GM19240 (cell line): ENCODE measurements at regions not wholly inside any gene's neighbourhood (a gene's known extent, or its start where the extent isn't known, plus 50 kb on each side); places are given as distances from the start of the nearest gene placed in this dataset.
"Not testable (repeated sequence)": the region's sequence is repeated elsewhere in the genome, so short reads cannot be mapped to it uniquely, and the experiment has no call there.

Source experiments
- DNase-seq: peaks from one replicate; pipeline ENCODE4 v3.0.0; 2011; ENCODE audit warnings: low spot score; ENCODE audit not compliant: insufficient read length

DNA sequence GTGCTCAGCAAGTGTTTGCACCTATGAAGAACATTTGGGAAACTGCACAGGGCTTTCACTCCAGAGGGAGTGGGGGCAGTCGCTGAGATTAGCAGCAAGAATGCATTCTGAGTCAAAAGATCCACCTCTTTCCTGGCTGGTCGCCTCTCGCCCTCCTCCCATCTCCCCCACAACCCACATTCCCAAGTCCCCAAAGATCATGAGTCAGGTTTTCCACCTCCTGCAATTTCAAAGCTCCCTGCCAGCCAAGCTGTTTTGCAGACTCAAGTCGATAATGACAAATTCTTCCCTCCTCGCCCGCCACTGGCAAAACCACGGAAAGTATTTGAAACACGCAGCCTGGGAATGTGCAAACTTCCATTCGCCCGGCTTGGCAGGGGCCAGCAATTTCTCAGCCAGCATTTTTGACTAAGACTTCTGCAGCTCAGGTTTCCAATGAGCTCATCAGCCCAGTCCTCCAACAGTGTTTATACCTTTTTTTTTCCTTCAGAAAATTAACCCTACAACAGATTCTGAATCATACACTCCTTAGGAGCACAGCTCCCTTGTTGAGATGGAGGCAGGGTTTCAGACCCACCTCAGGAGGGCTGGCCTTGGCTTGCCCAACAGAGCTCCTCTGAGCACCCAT lies 181.4 kb downstream of the SMAD6 start:
- no peak for DNase-seq

GRCh38 chr15:66884115-66884622 lies 181.2 kb upstream of the SMAD3 start:
- no peak for DNase-seq

DNA sequence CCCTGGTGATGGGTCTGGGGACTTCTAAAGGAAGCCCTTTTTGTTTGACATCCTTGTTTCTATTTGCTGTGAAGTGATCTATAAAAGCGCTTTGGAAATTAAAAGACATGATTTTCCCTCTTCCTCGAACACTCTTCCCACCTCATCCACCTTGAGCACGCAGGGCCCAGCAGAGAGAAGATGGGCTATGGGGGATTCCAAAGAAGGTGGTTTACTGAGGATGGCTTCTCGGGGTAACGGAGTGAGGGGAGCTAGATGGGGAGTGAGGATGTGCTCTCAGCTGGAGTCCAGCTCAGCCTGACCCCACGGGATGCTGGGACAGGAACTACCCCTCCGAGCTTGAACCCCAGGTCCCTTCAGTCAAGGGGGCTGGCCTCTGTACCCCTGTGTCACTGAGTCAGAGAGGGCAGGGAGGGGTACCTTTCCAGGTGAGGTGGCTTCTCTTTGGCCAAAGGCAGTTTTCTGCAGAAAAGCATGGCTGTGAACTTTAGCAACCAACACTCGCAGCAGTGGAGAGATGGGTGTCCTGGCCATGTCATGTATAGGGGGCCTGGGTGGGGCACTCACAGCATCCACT lies 180.7 kb upstream of the SMAD3 start:
- DNase-seq, result no peak

DNA sequence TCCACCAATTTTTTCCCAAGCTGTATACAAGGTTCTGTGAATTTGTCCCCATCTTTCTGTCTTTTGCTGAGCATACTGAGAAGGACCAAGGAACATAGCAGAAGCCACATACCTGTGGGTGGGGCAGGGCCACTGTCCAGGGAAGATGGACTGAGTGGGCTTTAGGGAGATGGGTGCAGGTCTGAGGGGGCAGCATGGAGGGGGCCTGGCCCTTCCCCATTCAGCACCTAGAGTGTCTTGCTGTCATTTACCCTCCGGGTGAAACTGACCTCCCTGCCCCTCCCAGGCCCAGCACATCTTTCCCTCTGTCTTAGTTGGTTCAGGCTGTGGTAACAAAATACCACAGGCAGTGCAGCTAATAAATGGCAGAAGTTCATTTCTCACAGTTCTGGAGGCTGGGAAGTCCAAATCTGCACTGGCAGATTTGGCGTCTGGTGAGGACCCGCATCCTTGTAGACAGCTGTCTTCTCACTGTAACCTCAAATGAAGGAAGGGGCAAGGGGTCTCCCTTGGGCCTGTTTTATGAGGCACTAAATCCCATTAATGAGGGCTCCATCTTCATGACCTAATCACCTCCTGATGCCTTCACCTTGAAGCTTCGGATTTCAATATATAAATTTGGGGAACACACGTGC lies 180.0 kb upstream of the SMAD3 start:
- DNase-seq, result no peak

GRCh38 chr15:66886241-66886675 lies 179.1 kb upstream of the SMAD3 start:
- no peak for DNase-seq

DNA sequence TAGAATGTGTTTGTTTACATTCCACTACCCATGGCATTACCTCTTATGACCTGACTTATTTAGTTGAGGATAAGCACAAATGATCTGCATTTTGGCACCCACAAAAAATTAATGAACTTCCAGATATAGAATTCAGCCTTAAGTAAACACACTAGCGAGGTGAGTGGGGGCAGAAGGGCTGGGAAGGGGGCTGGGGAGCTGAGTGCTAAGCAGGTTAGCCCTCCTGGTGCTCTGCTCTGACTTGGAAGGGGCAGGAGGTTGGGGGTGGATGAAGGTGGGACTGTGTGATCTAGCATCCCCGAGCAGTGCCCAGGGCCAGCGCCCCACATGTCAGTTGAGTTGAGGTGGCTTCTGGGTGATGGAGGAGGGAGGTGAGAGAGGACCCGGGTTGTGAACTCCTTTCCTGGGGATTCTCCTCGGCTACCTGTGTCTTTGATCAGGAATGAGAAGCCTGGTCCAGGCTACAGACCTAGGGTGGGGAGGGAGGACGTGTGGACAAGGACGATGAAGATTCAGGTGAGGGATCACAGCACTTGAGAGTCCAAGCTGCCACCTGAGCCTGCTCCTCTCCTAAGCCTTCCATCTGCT lies 178.6 kb upstream of the SMAD3 start:
- DNase-seq, result no peak

- not testable (repeated sequence) for DNase-seq
Measured at GRCh38 chr15:66889298-66889697, 176.1 kb upstream of the SMAD3 start.

DNA sequence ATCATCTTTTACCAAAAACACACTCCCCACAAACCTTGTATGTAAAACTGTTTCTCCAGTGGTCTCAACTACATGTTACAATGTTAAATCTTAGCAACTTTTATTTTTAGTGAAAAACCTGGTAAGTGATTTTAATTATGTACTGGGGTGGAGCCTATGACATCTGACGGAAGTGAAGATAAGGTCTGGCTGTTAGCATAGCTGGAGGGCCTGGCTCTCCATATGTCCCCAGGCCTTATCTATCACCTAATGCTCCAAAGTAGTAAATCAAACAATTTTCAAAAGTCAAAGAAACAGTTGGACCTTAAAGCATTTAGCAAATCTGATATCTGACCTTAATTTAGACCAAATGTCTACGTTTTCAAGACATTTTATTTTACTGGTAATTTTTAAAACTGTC lies 173.6 kb upstream of the SMAD3 start:
- no peak for DNase-seq

DNA sequence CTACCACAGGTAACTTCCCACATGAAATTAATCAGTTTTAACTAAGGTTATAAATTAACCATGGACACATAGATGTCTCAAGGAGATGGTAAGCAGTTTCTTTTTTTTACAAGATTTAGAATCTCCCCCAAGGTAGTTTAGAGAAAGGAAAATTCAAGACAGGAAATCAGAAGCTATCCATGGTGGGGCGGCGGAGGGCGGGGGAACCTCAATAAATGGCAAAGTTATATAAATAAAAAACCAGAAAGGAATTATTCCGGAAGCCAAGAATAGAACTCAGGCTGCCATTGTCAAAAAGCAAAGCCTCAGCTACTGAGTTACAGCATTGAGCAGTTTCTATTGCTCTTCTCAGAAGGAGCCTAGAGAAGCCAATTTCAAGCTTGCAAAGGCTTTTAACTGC lies 172.1 kb upstream of the SMAD3 start:
- no peak for DNase-seq

- no peak for DNase-seq
Measured at GRCh38 chr15:66894363-66894762, 171.0 kb upstream of the SMAD3 start.

DNA sequence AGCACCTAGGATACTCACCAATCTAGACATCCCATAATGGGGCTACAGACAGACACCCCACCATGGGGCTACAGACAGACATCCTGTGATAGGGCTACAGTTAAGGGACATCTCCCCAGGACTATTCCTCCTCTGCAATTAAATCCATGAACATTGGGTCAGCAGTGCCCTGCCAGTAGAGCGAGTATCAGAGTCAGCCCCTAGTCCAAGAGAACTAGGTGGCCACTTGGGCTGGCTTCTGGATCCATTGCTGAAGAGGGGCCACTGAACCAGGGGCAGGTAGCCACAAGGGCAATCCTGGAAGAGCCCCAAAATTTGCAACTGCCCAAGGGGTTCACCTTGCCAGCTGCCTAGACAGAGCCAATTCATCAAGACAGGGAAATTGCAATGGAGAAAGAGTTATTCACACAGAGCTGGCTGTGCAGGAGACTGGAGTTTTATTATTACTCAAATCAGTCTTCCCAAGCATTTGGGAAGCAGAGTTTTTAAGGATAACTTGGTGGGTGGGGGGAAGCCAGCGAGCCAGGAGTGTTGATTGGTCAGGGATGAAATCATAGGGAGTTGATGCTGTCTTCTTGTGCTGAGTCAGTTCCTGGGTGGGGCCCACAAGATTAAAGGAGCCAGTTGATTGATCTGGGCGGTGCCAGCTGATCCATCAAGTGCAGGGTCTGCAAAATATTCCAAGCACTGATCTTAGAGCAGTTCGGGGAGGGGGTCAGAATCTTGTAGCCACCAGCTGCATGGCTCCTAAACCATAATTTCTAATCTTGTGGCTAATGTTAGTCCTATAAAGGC lies 170.2 kb upstream of the SMAD3 start:
- no peak for DNase-seq

- DNase-seq, result no peak
Measured at GRCh38 chr15:66895794-66896453, 169.5 kb upstream of the SMAD3 start.

- DNase-seq, result no peak
Measured at GRCh38 chr15:66896611-66897010, 168.8 kb upstream of the SMAD3 start.

GRCh38 chr15:66897416-66897815 lies 168.0 kb upstream of the SMAD3 start:
- DNase-seq, result no peak

DNA sequence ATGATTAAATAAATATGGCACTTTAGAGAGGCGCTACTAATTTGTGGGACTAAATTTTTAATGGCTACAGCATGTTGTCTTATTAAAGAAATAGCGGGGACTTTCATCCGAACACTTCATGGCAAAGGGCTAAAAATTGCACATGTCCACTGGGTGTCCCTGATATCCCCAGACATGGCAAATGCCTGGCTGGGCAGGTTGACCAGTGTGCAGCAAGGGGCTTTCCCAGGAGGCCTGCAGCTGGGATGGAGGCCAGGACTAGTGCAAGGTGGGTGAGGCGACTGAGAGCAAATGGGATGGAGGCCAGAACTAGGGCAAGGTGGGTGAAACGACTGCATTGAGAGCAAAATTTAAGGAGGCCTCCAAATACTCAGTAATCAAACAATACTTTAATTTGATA lies 167.4 kb upstream of the SMAD3 start:
- no peak for DNase-seq

DNA sequence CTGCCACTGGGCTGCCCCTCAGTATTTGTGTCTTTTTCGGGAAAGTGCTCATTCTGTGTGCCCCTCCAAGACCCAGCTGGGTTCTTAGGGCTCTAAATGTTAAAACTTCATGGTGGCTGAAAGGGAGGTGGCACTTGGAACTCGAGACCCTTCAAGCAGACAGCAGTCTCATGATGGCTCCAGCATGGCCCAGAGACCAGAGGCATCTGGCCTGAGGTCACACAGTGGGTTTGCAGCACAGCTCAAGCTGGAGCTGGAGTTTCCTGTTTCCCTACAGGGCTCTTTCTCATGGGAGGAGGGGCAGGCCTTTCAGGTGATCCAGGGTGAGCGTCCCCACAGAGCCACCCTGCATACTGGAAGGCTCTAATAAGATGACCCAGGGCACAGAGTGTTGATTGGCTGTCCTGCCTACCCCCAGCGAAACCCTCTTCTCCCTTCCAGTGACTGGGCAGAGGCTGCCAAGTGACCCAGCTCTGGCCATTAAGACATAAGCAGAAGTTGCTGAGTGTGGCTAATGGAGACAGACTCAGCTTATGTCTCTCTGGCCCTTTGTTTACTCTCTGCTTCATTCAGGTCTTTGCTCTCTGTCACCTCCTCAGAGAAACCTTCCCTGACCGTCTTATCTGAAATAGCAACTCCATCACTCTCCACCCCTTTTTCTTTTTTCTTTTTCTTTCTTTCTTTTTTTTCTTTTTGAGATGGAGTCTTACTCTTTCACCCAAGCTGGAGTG lies 166.6 kb upstream of the SMAD3 start:
- DNase-seq, result no peak

- DNase-seq, result no peak
Measured at GRCh38 chr15:66899555-66900350, 165.6 kb upstream of the SMAD3 start.

GRCh38 chr15:66900586-66901310 lies 164.7 kb upstream of the SMAD3 start:
- DNase-seq, result no peak
